GM23338 (cell line): ENCODE measurements at regions not wholly inside any gene's neighbourhood (a gene's known extent, or its start where the extent isn't known, plus 50 kb on each side); places are given as distances from the start of the nearest gene placed in this dataset.

ENCODE experiments used
- ATAC-seq: fragments of 200-7000 bp; cut with Tn5 transposase; 3 replicates; pipeline ENCODE4 v1.9.1; 2020
- DNase-seq: peaks from one replicate; pipeline ENCODE4 v3.0.0-alpha.2; 2015; ENCODE audit warnings: low spot score
- H2AFZ ChIP-seq: fragments of 200-600 bp; sonication (generic); 2 replicates; pipeline ENCODE4 v1.8.0; 2016; ENCODE audit warnings: antibody characterized with exemption, mild to moderate bottlenecking, moderate library complexity
- H3F3A ChIP-seq: fragments of 200-600 bp; sonication (generic); replicated peaks from 2 replicates; pipeline ENCODE4 v1.8.0; 2017; ENCODE audit warnings: antibody characterized with exemption, mixed run types, low read depth
- H3K27ac ChIP-seq: fragments of 200-600 bp; sonication (generic); 2 replicates; pipeline ENCODE4 v1.6.1; 2016; ENCODE audit warnings: low read depth
- H3K27me3 ChIP-seq: fragments of 200-600 bp; sonication (generic); 2 replicates; pipeline ENCODE4 v1.8.0; 2016; ENCODE audit warnings: mild to moderate bottlenecking, mixed run types, moderate library complexity; ENCODE audit not compliant: insufficient read depth
- H3K36me3 ChIP-seq: fragments of 200-600 bp; sonication (generic); 2 replicates; pipeline ENCODE4 v1.8.0; 2016; ENCODE audit warnings: mild to moderate bottlenecking; ENCODE audit not compliant: insufficient read depth
- H3K4me1 ChIP-seq: fragments of 200-600 bp; sonication (generic); 2 replicates; pipeline ENCODE4 v1.8.0; 2016; ENCODE audit warnings: mild to moderate bottlenecking, moderate library complexity; ENCODE audit not compliant: insufficient read depth
- H3K4me2 ChIP-seq: fragments of 200-600 bp; sonication (generic); 2 replicates; pipeline ENCODE4 v1.7.1; 2017; ENCODE audit warnings: mixed run types
- H3K4me3 ChIP-seq: fragments of 200-600 bp; sonication (generic); 2 replicates; pipeline ENCODE4 v1.6.1; 2016; ENCODE audit warnings: mixed run types
- H3K79me2 ChIP-seq: fragments of 200-600 bp; sonication (generic); replicated peaks from 2 replicates; pipeline ENCODE4 v1.8.0; 2017; ENCODE audit warnings: mild to moderate bottlenecking; ENCODE audit not compliant: insufficient read depth
- H3K9me2 ChIP-seq: fragments of 200-600 bp; sonication (generic); 2 replicates; pipeline ENCODE4 v1.8.0; 2017; ENCODE audit not compliant: insufficient read depth
- H4K20me1 ChIP-seq: fragments of 200-600 bp; sonication (generic); replicated peaks from 2 replicates; pipeline ENCODE4 v1.8.0; 2017; ENCODE audit warnings: mild to moderate bottlenecking; ENCODE audit not compliant: insufficient read depth
- H3K27ac Mint-ChIP-seq: 2 replicates; pipeline ENCODE4 v1.8.0; 2020; ENCODE audit warnings: inconsistent platforms, mild to moderate bottlenecking, moderate library complexity, mixed read lengths
- H3K27me3 Mint-ChIP-seq: 3 replicates; pipeline ENCODE4 v1.8.0; 2022; ENCODE audit warnings: low read depth, mild to moderate bottlenecking, moderate library complexity, mixed read lengths, inconsistent platforms; ENCODE audit not compliant: insufficient read depth, poor library complexity
- H3K36me3 Mint-ChIP-seq: 3 replicates; pipeline ENCODE4 v1.8.0; 2021; ENCODE audit warnings: low read depth, mild to moderate bottlenecking, inconsistent platforms, moderate library complexity, mixed read lengths
- H3K4me1 Mint-ChIP-seq: 3 replicates; pipeline ENCODE4 v1.8.0; 2020; ENCODE audit warnings: mild to moderate bottlenecking, inconsistent platforms, mixed read lengths
- H3K4me3 Mint-ChIP-seq: 3 replicates; pipeline ENCODE4 v1.8.0; 2021; ENCODE audit warnings: moderate library complexity, mild to moderate bottlenecking, inconsistent platforms, mixed read lengths
- H3K9me3 Mint-ChIP-seq: 3 replicates; pipeline ENCODE4 v1.8.0; 2020; ENCODE audit warnings: moderate library complexity, mild to moderate bottlenecking, inconsistent platforms, mixed read lengths
- CREB1 ChIP-seq: fragments of 250-450 bp; sonication (Bioruptor Pico); IDR thresholded peaks from 2 replicates; pipeline ENCODE4 v1.5.0; 2020; ENCODE audit warnings: low read depth, mild to moderate bottlenecking, moderate library complexity
- CTCF ChIP-seq, 2 experiments: fragments of 200-600 bp in 1 of 2; sonication (generic) in 1 of 2; conservative IDR thresholded peaks; 2 replicates each; pipeline versions ENCODE4 v1.5.1 to v1.6.1; 2016 to 2017; ENCODE audit warnings: antibody characterized with exemption in 2 of 2, low read depth in 2 of 2, mild to moderate bottlenecking in 2 of 2, moderate library complexity in 1 of 2
- EZH2 ChIP-seq: fragments of 200-600 bp; sonication (generic); IDR thresholded peaks from one replicate; pipeline ENCODE4 v1.8.0; 2017; ENCODE audit warnings: antibody characterized with exemption, mild to moderate bottlenecking, low read depth; ENCODE audit not compliant: unreplicated experiment
- JUNB ChIP-seq: IDR thresholded peaks from one replicate; pipeline ENCODE4 v1.6.1; 2016; ENCODE audit warnings: antibody characterized with exemption; ENCODE audit not compliant: unreplicated experiment
- POLR2AphosphoS5 ChIP-seq: IDR thresholded peaks from 2 replicates; pipeline ENCODE4 v1.6.1; 2016; ENCODE audit warnings: antibody characterized with exemption, low read depth
- STAT1 ChIP-seq: IDR thresholded peaks from one replicate; pipeline ENCODE4 v1.6.1; 2016; ENCODE audit warnings: antibody characterized with exemption; ENCODE audit not compliant: unreplicated experiment
- ZNF331 ChIP-seq: fragments of 250-450 bp; sonication (Bioruptor Pico); IDR thresholded peaks from 2 replicates; pipeline ENCODE4 v1.5.0; 2020; ENCODE audit warnings: low read depth, mild to moderate bottlenecking, moderate library complexity
- ZNF462 ChIP-seq: fragments of 250-450 bp; sonication (Bioruptor Pico); IDR thresholded peaks from 2 replicates; pipeline ENCODE4 v1.5.0; 2020; ENCODE audit warnings: mild to moderate bottlenecking, moderate library complexity

GRCh38 chr1:163834778-163835177 lies 513.0 kb downstream of the NUF2 start:
- ATAC-seq: no peak
- H3F3A ChIP-seq: no peaks in the 10 kb centered on the region
- peaks cover 11% of the 10 kb centered on the region; the same call in 1 of the 2 replicates for H3K4me1 ChIP-seq
- H3K36me3 ChIP-seq: no peaks in the 10 kb centered on the region
- H3K4me2 ChIP-seq: no peak overlapping the region
- H3K27me3 ChIP-seq: no peaks in the 10 kb centered on the region
- H3K27ac ChIP-seq: no peak overlapping the region
- H3K4me1 Mint-ChIP-seq: peaks cover 15% of the 10 kb centered on the region; the same call in 2 of the 3 replicates
- TF ChIP-seq STAT1 (no peak), JUNB (no peak), EZH2 (no peak), ZNF462 (CRISPR knock-in tag) (no peak), CREB1 (CRISPR knock-in tag) (no peak), ZNF331 (CRISPR knock-in tag) (no peak), POLR2AphosphoS5 (no peak), CTCF (conservative IDR thresholded peaks at IDR 0.05; ENCODE audit: low read depth in 2 of 2) (no peak)
- H3K79me2 ChIP-seq: no peaks in the 10 kb centered on the region
- H4K20me1 ChIP-seq: no peaks in the 10 kb centered on the region
- DNase-seq: no peak
- no peak overlapping the region for H3K4me3 ChIP-seq
- H3K27me3 Mint-ChIP-seq: no peaks in the 10 kb centered on the region
- H3K9me3 Mint-ChIP-seq: no peaks in the 10 kb centered on the region
- H3K27ac Mint-ChIP-seq: no peak overlapping the region
- no peaks in the 10 kb centered on the region for H3K36me3 Mint-ChIP-seq
- H2AFZ ChIP-seq: no peak overlapping the region
- H3K9me2 ChIP-seq: peaks cover 3% of the 10 kb centered on the region; the same call in 1 of the 2 replicates
- H3K4me3 Mint-ChIP-seq: no peak overlapping the region
